T follicular helper cell (primary cell): ENCODE measurements at regions not wholly inside any gene's neighbourhood (a gene's known extent, or its start where the extent isn't known, plus 50 kb on each side); places are given as distances from the start of the nearest gene placed in this dataset.

Experiments used
- DNase-seq: peaks from one replicate; pipeline ENCODE4 v3.0.0-alpha.2; 2020; ENCODE audit warnings: low read depth

- DNase-seq: no peak
Observed at GRCh38 chr2:16333681-16334080, 332.0 kb downstream of the CYRIA start.

- no peak for DNase-seq
Observed at GRCh38 chr2:16332681-16333557, 332.7 kb downstream of the CYRIA start.

GRCh38 chr2:16331772-16332171 is 333.9 kb downstream of the CYRIA start:
- DNase-seq: no peak

GRCh38 chr2:16330982-16331381 is 334.7 kb downstream of the CYRIA start:
- DNase-seq: no peak

GRCh38 chr2:16330571-16330970 is 335.1 kb downstream of the CYRIA start:
- DNase-seq: no peak

- DNase-seq: no peak
Observed at GRCh38 chr2:16330012-16330411, 335.6 kb downstream of the CYRIA start.

- no peak for DNase-seq
Observed at GRCh38 chr2:16329421-16329820, 336.2 kb downstream of the CYRIA start.

GRCh38 chr2:16328521-16329190 is 337.0 kb downstream of the CYRIA start:
- DNase-seq: no peak

- DNase-seq: no peak
Observed at GRCh38 chr2:16327326-16327725, 338.3 kb downstream of the CYRIA start.

- DNase-seq: no peak
Observed at GRCh38 chr2:16326711-16327300, 338.8 kb downstream of the CYRIA start.

- no peak for DNase-seq
Observed at GRCh38 chr2:16325976-16326510, 339.6 kb downstream of the CYRIA start.

- no peak for DNase-seq
Observed at GRCh38 chr2:16325016-16325975, 340.3 kb downstream of the CYRIA start.

- DNase-seq: no peak
Observed at GRCh38 chr2:16324544-16324937, 341.1 kb downstream of the CYRIA start.

- no peak for DNase-seq
Observed at GRCh38 chr2:16323551-16324543, 341.8 kb downstream of the CYRIA start.

GRCh38 chr2:16323126-16323520 is 342.5 kb downstream of the CYRIA start:
- DNase-seq: no peak

- no peak for DNase-seq
Observed at GRCh38 chr2:16322308-16323125, 343.1 kb downstream of the CYRIA start.

- DNase-seq: no peak
Observed at GRCh38 chr2:16321872-16322271, 343.8 kb downstream of the CYRIA start.

- no peak for DNase-seq
Observed at GRCh38 chr2:16321256-16321655, 344.4 kb downstream of the CYRIA start.

GRCh38 chr2:16320716-16321115 is 344.9 kb downstream of the CYRIA start:
- no peak for DNase-seq
